HG02852 (cell line): ENCODE measurements at regions not wholly inside any gene's neighbourhood (a gene's known extent, or its start where the extent isn't known, plus 50 kb on each side); places are given as distances from the start of the nearest gene placed in this dataset.

Experiments used
- ATAC-seq: cut with Tn5 transposase; IDR thresholded peaks from one replicate; pipeline ENCODE4 v1.9.1; 2021; ENCODE audit warnings: mild to moderate bottlenecking, moderate library complexity; ENCODE audit not compliant: unreplicated experiment

GRCh38 chr2:198448789-198449188 lies 644.4 kb downstream of the PLCL1 start:
- no peak for ATAC-seq

- ATAC-seq, result no peak
These were observed 640.5 kb downstream of the PLCL1 start for GRCh38 chr2:198444800-198445287.

- no peak for ATAC-seq
These were observed 637.5 kb downstream of the PLCL1 start for GRCh38 chr2:198441901-198442300.

- no peak for ATAC-seq
These were observed 636.9 kb downstream of the PLCL1 start for GRCh38 chr2:198441246-198441645.

- no peak for ATAC-seq
These were observed 636.4 kb downstream of the PLCL1 start for GRCh38 chr2:198440833-198441232.

GRCh38 chr2:198438331-198438730 lies 633.9 kb downstream of the PLCL1 start:
- ATAC-seq, result no peak

- ATAC-seq, result no peak
These were observed 619.7 kb downstream of the PLCL1 start for GRCh38 chr2:198424112-198424511.

- ATAC-seq, result no peak
These were observed 613.4 kb downstream of the PLCL1 start for GRCh38 chr2:198417836-198418235.

- no peak for ATAC-seq
These were observed 610.6 kb downstream of the PLCL1 start for GRCh38 chr2:198414976-198415375.

- ATAC-seq, result no peak
These were observed 607.5 kb downstream of the PLCL1 start for GRCh38 chr2:198411936-198412335.

GRCh38 chr2:198408171-198408570 lies 603.8 kb downstream of the PLCL1 start:
- ATAC-seq, result no peak

GRCh38 chr2:198405311-198405710 lies 600.9 kb downstream of the PLCL1 start:
- ATAC-seq, result no peak

- no peak for ATAC-seq
These were observed 597.3 kb downstream of the PLCL1 start for GRCh38 chr2:198401644-198402043.

GRCh38 chr2:198400999-198401398 lies 596.6 kb downstream of the PLCL1 start:
- ATAC-seq, result no peak

GRCh38 chr2:198394208-198394607 lies 589.8 kb downstream of the PLCL1 start:
- no peak for ATAC-seq

- ATAC-seq, result no peak
These were observed 586.3 kb downstream of the PLCL1 start for GRCh38 chr2:198390670-198391069.

- no peak for ATAC-seq
These were observed 583.3 kb downstream of the PLCL1 start for GRCh38 chr2:198387677-198388076.

- no peak for ATAC-seq
These were observed 581.5 kb downstream of the PLCL1 start for GRCh38 chr2:198385856-198386255.

GRCh38 chr2:198385326-198385725 lies 580.9 kb downstream of the PLCL1 start:
- no peak for ATAC-seq

GRCh38 chr2:198383392-198383791 lies 579.0 kb downstream of the PLCL1 start:
- ATAC-seq, result no peak

GRCh38 chr2:198382811-198383210 lies 578.4 kb downstream of the PLCL1 start:
- no peak for ATAC-seq

GRCh38 chr2:198376677-198377076 lies 572.3 kb downstream of the PLCL1 start:
- ATAC-seq, result no peak

GRCh38 chr2:198375083-198375410 lies 570.7 kb downstream of the PLCL1 start:
- ATAC-seq, result no peak
